Right hindlimb (tissue), 1 donor: ENCODE measurements at regions not wholly inside any gene's neighbourhood (a gene's known extent, or its start where the extent isn't known, plus 50 kb on each side); places are given as distances from the start of the nearest gene placed in this dataset.

Source experiments
- DNase-seq: peaks from one replicate; pipeline ENCODE4 v3.0.0-alpha.2; 2018

GRCh38 chr1:22247527-22248245 lies 104.8 kb upstream of the WNT4 start:
- no peak for DNase-seq

- DNase-seq = no peak
These were observed 105.8 kb upstream of the WNT4 start for GRCh38 chr1:22248746-22249145.

GRCh38 chr1:22249928-22250680 lies 107.2 kb upstream of the WNT4 start:
- no peak for DNase-seq

- DNase-seq = peak; percentile 59
These were observed 107.8 kb upstream of the WNT4 start for GRCh38 chr1:22250724-22251123.

GRCh38 chr1:22252251-22252650 lies 109.4 kb upstream of the WNT4 start:
- DNase-seq = no peak

GRCh38 chr1:22253012-22253790 lies 110.3 kb upstream of the WNT4 start:
- no peak for DNase-seq

GRCh38 chr1:22254756-22255155 lies 111.9 kb upstream of the WNT4 start:
- no peak for DNase-seq

GRCh38 chr1:22255341-22256212 lies 112.7 kb upstream of the WNT4 start:
- DNase-seq = no peak

- DNase-seq = no peak
These were observed 113.3 kb upstream of the WNT4 start for GRCh38 chr1:22256213-22256512.

- no peak for DNase-seq
These were observed 114.7 kb upstream of the WNT4 start for GRCh38 chr1:22257290-22258275.

- no peak for DNase-seq
These were observed 115.8 kb upstream of the WNT4 start for GRCh38 chr1:22258698-22259097.

- DNase-seq = no peak
These were observed 116.8 kb upstream of the WNT4 start for GRCh38 chr1:22259551-22260282.

GRCh38 chr1:22260860-22261432 lies 118.0 kb upstream of the WNT4 start:
- no peak for DNase-seq

GRCh38 chr1:22261580-22261979 lies 118.7 kb upstream of the WNT4 start:
- DNase-seq = no peak

GRCh38 chr1:22262583-22262982 lies 119.7 kb upstream of the WNT4 start:
- DNase-seq = no peak

GRCh38 chr1:22263359-22263758 lies 120.5 kb upstream of the WNT4 start:
- no peak for DNase-seq

GRCh38 chr1:22264464-22265341 lies 121.8 kb upstream of the WNT4 start:
- DNase-seq = no peak

GRCh38 chr1:22266141-22266540 lies 123.2 kb upstream of the WNT4 start:
- DNase-seq = no peak

GRCh38 chr1:22267413-22268175 lies 124.7 kb upstream of the WNT4 start:
- DNase-seq = no peak
